Fibroblast of pulmonary artery (primary cell): ENCODE measurements at regions not wholly inside any gene's neighbourhood (a gene's known extent, or its start where the extent isn't known, plus 50 kb on each side); places are given as distances from the start of the nearest gene placed in this dataset.

ENCODE experiments used
- DNase-seq: peaks from one replicate; pipeline ENCODE4 v3.0.0-alpha.2; 2010; ENCODE audit warnings: low read depth
- H3K4me3 ChIP-seq: replicated peaks from 2 replicates; pipeline ENCODE4 v1.5.1; 2011; ENCODE audit warnings: low read depth, mild to moderate bottlenecking, control low read depth, low read length, moderate library complexity
- CTCF ChIP-seq: IDR thresholded peaks from 2 replicates; pipeline ENCODE4 v1.5.1; 2011; ENCODE audit warnings: mild to moderate bottlenecking, control low read depth, low read length, inconsistent platforms; ENCODE audit errors: missing control alignments

GRCh38 chr1:99176753-99177152 lies 87.5 kb upstream of the PLPPR4 start:
- no peak for TF ChIP-seq CTCF

GRCh38 chr1:99177465-99177864 lies 86.8 kb upstream of the PLPPR4 start:
- no peak for DNase-seq
- peak; percentile 14 for TF ChIP-seq CTCF
- H3K4me3 ChIP-seq, result no peak overlapping the region

More at GRCh38 chr1:99176753-99177152, 87.5 kb upstream of the PLPPR4 start:
- no peak for DNase-seq
- no peak overlapping the region for H3K4me3 ChIP-seq

- DNase-seq, result peak; percentile 87
- TF ChIP-seq CTCF, result peak; percentile 80
- no peak overlapping the region for H3K4me3 ChIP-seq
These were observed 83.9 kb upstream of the PLPPR4 start for GRCh38 chr1:99180343-99180808.

- no peak for DNase-seq
- TF ChIP-seq CTCF, result no peak
- no peak overlapping the region for H3K4me3 ChIP-seq
These were observed 83.4 kb upstream of the PLPPR4 start for GRCh38 chr1:99180915-99181314.

GRCh38 chr1:99181892-99182291 lies 82.4 kb upstream of the PLPPR4 start:
- H3K4me3 ChIP-seq, result no peak overlapping the region
- TF ChIP-seq CTCF, result no peak
- DNase-seq, result peak; percentile 20

- no peak for TF ChIP-seq CTCF
- no peak overlapping the region for H3K4me3 ChIP-seq
- DNase-seq, result no peak
These were observed 79.1 kb upstream of the PLPPR4 start for GRCh38 chr1:99185196-99185595.

GRCh38 chr1:99193431-99193830 lies 70.9 kb upstream of the PLPPR4 start:
- no peak for DNase-seq
- no peak for TF ChIP-seq CTCF

More at GRCh38 chr1:99193431-99193830, 70.9 kb upstream of the PLPPR4 start:
- no peak overlapping the region for H3K4me3 ChIP-seq
